ENCODE measurements at regions not wholly inside any gene's neighbourhood (a gene's known extent, or its start where the extent isn't known, plus 50 kb on each side); places are given as distances from the start of the nearest gene placed in this dataset.

- Mint-ChIP-seq H3K27ac (ENCODE audit: unreplicated experiment) (no peak overlapping the region), H3K4me3 (no peak overlapping the region), H3K36me3 (ENCODE audit: low read depth) (no peaks in the 10 kb centered on the region), H3K4me1 (no peaks in the 10 kb centered on the region), H3K27me3 (ENCODE audit: low read depth) (no peaks in the 10 kb centered on the region), H3K9me3 (peaks cover 2% of the 10 kb centered on the region)
- TF ChIP-seq, protein P1, sequence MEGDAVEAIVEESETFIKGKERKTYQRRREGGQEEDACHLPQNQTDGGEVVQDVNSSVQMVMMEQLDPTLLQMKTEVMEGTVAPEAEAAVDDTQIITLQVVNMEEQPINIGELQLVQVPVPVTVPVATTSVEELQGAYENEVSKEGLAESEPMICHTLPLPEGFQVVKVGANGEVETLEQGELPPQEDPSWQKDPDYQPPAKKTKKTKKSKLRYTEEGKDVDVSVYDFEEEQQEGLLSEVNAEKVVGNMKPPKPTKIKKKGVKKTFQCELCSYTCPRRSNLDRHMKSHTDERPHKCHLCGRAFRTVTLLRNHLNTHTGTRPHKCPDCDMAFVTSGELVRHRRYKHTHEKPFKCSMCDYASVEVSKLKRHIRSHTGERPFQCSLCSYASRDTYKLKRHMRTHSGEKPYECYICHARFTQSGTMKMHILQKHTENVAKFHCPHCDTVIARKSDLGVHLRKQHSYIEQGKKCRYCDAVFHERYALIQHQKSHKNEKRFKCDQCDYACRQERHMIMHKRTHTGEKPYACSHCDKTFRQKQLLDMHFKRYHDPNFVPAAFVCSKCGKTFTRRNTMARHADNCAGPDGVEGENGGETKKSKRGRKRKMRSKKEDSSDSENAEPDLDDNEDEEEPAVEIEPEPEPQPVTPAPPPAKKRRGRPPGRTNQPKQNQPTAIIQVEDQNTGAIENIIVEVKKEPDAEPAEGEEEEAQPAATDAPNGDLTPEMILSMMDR (conservative IDR thresholded peaks at IDR 0.05) = no peak
- DNase-seq (ENCODE audit: low read depth, low spot score) = no peak
Measured at GRCh38 chr4:185998791-185999190, 70.2 kb upstream of the TLR3 start.

DNA sequence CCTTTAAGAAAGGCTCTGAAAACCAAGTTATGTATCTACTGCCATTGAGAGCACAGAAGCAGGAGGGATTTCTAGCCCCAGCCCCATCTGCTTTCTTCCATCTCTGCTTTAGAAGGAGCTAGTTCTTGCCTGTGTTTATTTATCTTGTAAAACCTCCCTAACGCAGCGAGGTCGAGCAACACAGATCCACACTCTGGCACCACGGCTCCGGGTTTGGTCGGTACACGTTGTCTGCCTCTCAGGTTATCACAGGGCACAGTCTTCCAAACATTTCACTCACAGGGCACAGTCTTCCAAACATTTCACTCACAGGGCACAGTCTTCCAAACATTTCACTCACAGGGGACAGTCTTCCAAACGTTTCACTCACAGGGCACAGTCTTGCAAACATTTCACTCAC is 69.7 kb upstream of the TLR3 start:
- Mint-ChIP-seq H3K27ac (ENCODE audit: unreplicated experiment) (no peak overlapping the region), H3K9me3 (peaks cover 2% of the 10 kb centered on the region), H3K27me3 (ENCODE audit: low read depth) (no peaks in the 10 kb centered on the region), H3K36me3 (ENCODE audit: low read depth) (no peaks in the 10 kb centered on the region), H3K4me1 (no peaks in the 10 kb centered on the region), H3K4me3 (no peak overlapping the region)
- TF ChIP-seq, protein P1 (conservative IDR thresholded peaks at IDR 0.05) = no peak
- no peak for DNase-seq (ENCODE audit: low read depth, low spot score)

DNA sequence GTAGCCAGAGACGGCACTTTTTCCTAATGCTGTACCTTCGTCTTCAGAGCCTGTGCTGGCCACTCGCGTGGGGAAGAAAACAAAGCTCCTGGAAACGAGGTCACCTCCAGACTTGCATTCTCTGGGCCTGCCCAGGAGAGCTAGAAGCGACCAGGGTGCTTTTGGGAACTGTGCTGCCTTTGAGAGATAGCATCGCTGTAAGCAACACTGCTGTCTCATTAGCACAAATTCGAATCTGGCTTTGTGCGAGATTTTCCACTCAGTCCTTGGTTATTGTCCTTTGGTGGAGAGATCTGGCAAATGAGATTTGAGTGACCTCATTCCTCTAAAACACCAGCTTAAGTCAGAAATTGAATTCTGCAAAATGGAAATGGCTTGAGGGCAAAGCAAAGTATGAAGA is 66.1 kb upstream of the TLR3 start:
- Mint-ChIP-seq H3K27ac (ENCODE audit: unreplicated experiment) (no peak overlapping the region), H3K36me3 (ENCODE audit: low read depth) (no peaks in the 10 kb centered on the region), H3K9me3 (no peaks in the 10 kb centered on the region), H3K4me3 (no peak overlapping the region), H3K4me1 (no peaks in the 10 kb centered on the region), H3K27me3 (ENCODE audit: low read depth) (no peaks in the 10 kb centered on the region)
- no peak for DNase-seq (ENCODE audit: low read depth, low spot score)
- TF ChIP-seq, protein P1 (conservative IDR thresholded peaks at IDR 0.05) = no peak

DNA sequence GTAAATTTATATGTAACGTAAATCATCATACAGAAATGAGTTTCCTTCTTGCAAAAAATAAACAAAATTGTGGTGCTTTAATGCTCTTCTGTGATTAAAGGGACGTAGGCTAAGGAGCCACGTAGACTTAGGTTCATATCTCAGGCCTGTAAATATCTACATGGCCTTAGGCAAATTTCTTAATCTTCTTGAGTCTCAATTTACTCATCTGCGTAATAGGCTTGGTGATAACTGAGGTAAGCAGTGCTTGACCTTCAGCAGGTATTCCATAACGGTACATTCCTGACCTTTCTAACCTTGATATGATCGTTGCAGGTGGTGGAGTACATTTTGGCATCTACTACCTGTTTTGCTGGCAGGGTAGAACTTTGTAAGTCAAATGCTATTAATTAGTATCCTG is 65.2 kb upstream of the TLR3 start:
- TF ChIP-seq, protein P1 (conservative IDR thresholded peaks at IDR 0.05) = no peak
- Mint-ChIP-seq H3K36me3 (ENCODE audit: low read depth) (no peaks in the 10 kb centered on the region), H3K27ac (ENCODE audit: unreplicated experiment) (no peak overlapping the region), H3K27me3 (ENCODE audit: low read depth) (no peaks in the 10 kb centered on the region), H3K9me3 (no peaks in the 10 kb centered on the region), H3K4me3 (no peak overlapping the region), H3K4me1 (no peaks in the 10 kb centered on the region)
- no peak for DNase-seq (ENCODE audit: low read depth, low spot score)

GRCh38 chr4:186008057-186008456 is 60.9 kb upstream of the TLR3 start:
- H3K36me3 Mint-ChIP-seq (ENCODE audit: low read depth) = no peaks in the 10 kb centered on the region
- DNase-seq (ENCODE audit: low read depth, low spot score) = no peak
- no peak overlapping the region for H3K27ac Mint-ChIP-seq (ENCODE audit: unreplicated experiment)
- no peak overlapping the region for H3K4me3 Mint-ChIP-seq
- H3K4me1 Mint-ChIP-seq = no peaks in the 10 kb centered on the region
- H3K9me3 Mint-ChIP-seq = no peaks in the 10 kb centered on the region
- TF ChIP-seq, protein P1 (conservative IDR thresholded peaks at IDR 0.05) = no peak
- H3K27me3 Mint-ChIP-seq (ENCODE audit: low read depth) = no peaks in the 10 kb centered on the region

DNA sequence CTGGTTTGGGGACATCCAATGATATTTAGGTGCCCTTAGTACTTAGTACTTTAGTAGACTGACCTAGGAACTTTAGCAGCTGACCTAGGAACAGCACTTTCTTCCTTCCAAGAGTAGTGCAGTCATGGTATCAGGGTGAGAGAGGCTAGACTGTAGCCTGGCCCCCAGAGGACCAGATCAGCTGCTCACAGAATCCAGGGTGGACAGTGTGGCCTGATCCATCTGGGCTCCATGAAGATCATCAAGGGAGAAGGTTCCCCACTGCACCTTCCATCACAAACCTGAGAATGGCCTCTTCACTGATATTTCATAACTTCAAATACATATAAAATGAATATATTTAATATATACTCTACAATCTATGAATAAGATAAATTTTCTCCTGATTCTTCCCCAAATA is 59.0 kb upstream of the TLR3 start:
- H3K27ac Mint-ChIP-seq (ENCODE audit: unreplicated experiment) = no peak overlapping the region
- H3K9me3 Mint-ChIP-seq = no peaks in the 10 kb centered on the region
- TF ChIP-seq, protein P1 (conservative IDR thresholded peaks at IDR 0.05) = no peak
- DNase-seq (ENCODE audit: low read depth, low spot score) = no peak
- H3K36me3 Mint-ChIP-seq (ENCODE audit: low read depth) = no peaks in the 10 kb centered on the region
- no peaks in the 10 kb centered on the region for H3K4me1 Mint-ChIP-seq
- H3K4me3 Mint-ChIP-seq = no peak overlapping the region
- H3K27me3 Mint-ChIP-seq (ENCODE audit: low read depth) = no peaks in the 10 kb centered on the region

All from neural crest cell (in vitro differentiated cells).